ENCODE measurements at regions not wholly inside any gene's neighbourhood (a gene's known extent, or its start where the extent isn't known, plus 50 kb on each side); places are given as distances from the start of the nearest gene placed in this dataset.
"Not testable (repeated sequence)": the region's sequence is repeated elsewhere in the genome, so short reads cannot be mapped to it uniquely, and the experiment has no call there.

DNA sequence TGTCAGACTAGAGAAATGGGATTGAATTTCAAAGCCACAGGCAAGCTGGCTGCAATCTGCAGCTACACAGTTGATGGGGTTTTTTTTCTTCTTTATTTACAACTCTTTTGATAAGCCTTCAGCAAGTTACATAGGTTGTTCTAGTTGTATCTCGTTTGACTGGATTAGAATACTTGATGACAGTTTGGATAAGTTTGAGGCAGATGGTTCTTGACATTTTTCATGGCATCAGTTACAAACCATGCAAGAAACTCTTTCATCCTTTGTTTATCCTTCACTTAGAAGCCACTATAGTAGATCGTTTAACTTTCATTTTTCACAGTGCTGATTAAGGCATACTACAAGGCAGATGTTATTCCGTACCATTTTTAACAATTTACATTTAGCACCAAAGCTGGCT lies 238.9 kb downstream of the TOX3 start:
- no peak for DNase-seq

DNA sequence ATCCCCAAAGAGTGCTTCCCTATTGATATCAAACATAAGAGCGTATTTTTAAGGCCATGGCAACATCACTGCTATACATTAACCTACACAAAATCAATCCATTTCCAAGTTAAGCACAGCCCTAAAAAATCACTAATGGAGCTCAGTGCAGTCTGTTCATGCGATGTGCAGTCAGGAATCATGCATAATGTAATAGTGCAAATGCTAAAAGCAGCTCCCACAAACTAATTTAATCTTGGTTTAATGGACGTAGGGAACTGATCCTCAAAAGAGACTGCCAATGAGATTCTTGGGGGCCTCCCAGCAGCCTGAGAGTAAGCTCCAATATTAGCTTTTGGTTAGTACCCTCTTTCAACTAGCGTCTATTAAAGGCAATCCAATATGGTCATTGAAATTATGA lies 245.9 kb downstream of the TOX3 start:
- DNase-seq = no peak

DNA sequence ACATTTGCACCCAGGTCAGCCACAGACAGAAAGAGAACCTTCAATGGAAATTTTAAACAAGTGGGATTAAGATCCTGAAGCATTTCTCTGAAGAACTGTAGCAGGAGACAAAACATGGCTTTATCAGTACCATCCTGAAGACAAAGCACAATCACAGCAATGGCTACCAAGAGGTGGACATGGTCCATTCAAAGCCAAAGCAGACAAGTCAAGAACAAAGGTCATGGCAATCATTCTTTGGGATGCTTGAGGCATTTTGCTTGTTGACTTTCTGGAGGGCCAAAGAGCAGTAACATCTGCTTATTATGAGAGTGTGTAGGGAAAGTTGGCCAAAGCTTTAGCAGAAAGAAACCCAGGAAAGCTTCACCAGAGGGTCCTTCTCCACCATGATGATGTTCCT lies 248.2 kb downstream of the TOX3 start:
- DNase-seq = no peak

DNA sequence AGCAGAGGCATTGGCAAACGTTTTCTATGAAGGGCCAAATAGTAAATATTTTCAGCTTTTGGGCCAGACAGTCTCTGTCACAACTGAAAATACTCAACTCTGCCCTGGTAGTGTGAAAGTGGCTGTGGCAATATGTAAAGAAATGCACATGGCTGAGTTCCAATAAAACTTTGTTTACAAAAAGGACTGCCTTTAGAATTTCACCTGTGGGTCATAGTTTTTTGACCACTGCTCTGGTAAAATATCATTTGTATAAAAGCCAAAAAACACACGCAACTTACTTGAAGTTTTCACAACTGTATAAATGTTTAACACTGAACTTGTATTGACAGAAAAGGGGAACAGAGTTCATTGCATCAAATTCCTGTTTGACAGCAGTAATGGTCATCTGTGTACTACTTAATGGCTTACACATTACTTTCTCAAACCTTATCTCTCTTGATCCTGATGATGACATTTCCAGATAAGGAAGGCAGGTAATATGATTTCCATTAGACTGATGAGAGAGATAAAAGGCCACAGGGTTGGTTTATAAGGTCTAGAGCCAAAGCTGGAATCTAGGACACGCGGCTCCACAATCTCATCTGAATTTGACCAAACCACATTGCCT lies 250.1 kb downstream of the TOX3 start:
- not testable (repeated sequence) for DNase-seq

DNA sequence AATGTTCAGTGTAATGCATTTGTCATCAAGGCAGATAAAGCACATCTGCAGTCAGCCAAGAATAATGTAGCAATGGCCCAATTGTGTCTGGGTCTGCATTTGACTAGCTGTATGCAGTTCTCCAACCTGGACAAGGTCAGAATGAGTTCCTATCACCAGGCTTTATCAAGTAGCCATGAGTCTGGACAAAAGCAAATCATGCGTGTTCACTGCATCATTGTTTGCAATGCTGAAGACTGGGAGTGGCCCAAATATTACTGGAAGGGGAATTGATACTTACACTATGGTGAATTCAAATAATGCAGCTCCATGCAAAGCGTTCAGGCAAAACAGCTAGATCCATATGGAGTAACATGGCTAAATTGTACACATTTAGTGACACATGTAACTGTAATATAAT lies 250.9 kb downstream of the TOX3 start:
- no peak for DNase-seq

DNA sequence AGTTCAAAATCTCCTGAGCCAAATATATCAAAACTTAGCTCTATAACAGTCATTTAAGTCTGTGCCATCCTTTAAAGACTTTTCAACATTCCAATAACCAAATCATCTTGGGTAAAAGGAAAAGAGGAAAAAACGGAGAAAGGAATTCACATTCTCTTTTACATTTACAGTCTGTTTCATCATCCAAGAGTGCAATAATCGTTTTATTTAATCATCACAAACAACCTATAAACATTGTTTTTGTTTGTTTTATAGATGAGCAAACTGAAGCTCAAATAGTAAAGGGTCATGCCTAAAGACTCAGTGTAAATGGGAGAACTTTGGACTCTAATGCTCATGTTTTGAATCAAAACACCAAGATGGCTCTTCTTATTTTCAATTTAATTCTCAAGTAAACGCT lies 252.3 kb downstream of the TOX3 start:
- DNase-seq = no peak

DNA sequence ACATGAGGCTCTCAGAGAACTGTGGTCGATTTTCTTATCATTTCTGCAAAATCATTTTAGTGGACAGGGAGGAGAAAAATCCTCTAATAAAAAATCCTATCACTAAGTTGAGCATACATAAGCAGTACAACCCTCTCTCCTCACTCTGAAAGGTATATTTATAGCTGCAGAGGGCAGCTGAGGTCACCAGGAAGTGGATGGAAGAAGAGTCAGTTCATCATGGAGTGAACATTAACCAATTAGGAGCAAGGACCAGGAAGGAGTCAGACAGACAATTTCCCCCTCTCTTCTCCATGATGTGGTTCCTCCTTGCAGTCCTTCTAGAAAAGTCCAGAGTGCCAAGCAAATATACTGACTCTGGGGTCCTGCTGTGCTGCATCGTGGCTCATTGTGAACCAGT lies 253.7 kb downstream of the TOX3 start:
- DNase-seq = no peak

DNA sequence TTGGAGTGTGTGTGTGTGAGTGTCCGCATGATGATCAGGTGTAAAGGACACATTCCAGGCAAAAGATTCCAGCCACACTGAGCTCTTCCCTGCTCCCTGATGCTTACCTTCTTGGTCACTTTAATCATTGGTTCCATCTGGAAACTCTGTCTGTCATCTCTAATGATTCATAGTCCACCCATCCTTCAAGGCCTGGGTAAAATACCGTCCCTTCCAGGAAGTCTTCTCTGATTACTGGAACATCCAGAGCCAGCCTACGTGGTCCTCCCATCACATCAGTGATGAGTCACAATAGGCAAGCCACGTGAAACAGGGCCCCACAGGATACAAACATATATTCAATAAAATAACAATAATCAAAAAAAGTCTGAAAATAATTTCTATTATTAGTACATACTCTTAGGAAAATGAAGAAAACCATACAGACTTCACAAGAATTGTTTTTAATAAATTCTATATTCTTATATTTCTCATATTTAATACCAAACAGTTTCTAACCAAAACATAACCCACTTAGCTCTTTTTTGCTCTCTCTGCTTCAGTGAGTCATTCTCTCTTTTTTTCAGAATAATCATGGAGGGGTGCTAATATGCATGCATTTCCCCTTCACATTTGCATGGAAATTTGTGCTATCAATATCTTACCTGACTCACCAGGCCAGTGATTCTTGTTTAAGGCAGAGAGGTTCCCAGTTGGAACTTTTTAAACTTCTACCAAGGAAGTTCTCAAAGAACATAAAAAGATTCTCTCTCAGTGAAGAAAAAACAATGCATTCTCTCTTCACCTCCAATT lies 263.2 kb downstream of the TOX3 start:
- no peak for DNase-seq

DNA sequence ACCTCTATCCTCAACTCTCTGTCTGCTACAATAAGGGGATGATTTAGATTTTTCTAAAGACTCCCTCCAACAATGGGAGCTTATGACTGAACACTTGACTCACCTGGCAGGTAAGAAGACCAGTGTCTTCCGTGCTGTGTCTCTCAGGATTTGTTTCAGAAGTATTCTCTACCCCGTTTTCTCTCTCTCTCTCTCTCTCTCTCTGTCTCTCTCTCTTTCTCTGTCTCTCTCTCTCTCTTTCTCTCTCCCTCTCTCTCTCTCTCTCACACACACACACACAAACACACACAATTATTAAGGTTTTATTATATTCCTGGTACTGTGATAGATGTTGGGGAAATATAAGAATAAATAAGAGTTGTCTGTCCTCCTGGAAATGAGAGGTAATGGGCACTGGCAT lies 263.9 kb downstream of the TOX3 start:
- DNase-seq = no peak

DNA sequence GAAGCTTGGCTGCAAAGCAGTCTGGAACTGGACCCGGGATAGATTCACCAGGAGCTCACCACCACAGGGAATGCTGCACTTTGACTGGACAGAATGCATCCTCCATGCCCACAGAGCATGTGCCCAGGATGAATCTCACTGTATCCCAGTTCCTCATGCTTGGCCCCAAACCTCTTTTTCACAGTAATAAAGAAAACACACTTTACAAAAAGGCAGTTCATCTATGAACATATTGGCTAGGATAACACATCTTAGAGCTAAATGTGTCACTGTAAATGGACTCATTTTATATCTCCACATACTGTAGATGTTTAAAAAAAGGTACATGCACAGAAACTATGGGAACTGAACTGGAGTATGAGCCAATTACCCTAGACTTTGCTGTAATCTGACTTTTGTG lies 266.9 kb downstream of the TOX3 start:
- no peak for DNase-seq

DNA sequence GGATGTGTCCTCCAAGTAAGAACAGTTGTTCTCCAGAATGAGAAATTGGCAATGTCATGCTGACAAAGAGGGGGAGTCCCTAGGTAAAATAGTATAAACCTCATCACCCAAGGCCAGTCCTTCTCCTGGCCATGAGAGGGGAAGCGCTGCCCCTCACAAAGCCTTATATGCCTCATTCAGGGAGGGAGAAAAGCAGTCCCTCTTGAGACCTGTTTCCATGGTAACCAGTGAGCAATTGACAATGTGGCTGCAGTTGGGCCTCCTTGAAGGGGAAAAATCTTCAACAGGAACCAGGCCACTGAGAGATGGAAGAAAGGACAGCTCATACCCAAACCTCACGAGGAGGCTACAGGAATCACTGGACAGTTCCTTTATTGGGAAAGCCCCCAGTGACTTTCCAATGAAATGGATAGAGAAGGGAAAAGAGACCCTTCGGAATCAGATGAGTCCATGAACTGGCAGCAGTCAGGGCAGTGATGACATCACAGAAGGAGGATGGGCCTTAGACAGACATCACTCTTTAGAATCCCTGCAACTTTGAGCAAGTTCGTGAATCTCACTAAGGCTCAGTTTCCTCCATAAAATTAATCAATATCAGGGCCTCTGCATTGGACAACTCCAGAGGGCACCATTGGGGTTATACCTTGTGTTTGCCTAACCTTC lies 275.7 kb downstream of the TOX3 start:
- DNase-seq = no peak

DNA sequence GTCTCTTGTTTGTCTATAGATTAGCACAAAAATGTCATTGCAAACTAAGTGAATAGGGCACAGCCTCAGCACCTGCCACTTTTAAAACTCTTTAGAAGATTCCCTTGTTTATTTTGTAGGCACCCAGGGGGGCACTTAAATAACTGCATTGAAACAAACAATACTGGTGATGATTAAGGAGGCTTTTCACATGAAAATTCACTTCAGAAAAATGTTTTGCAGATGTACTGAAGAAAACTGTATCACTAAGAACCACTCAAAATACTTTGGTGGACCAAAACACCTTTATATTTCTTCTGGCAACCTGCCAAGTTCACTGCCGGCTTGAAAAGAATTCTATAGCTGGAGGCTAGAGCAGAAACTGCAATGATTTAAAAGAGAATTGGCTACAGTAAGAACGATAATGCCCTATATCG lies 281.5 kb downstream of the TOX3 start:
- DNase-seq = no peak

DNA sequence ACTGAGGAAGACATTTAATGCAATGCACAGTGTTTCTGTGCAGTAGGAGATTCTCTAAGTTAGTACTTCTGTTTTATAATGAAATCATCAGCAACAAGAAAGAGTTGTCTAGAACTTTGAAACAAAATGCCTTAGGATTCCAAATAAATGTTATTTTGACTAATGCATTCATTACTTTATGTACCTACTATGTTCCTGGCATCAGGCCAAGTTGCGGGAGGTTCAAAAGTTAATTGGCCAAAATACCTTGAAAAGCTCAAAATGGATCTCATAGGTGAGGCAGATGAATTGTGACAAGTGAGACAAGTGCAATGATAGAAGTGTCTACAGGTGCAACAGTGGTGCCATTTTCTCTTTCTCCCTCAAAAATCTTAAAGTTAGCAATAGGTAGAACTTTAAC lies 289.4 kb downstream of the TOX3 start:
- DNase-seq = no peak

DNA sequence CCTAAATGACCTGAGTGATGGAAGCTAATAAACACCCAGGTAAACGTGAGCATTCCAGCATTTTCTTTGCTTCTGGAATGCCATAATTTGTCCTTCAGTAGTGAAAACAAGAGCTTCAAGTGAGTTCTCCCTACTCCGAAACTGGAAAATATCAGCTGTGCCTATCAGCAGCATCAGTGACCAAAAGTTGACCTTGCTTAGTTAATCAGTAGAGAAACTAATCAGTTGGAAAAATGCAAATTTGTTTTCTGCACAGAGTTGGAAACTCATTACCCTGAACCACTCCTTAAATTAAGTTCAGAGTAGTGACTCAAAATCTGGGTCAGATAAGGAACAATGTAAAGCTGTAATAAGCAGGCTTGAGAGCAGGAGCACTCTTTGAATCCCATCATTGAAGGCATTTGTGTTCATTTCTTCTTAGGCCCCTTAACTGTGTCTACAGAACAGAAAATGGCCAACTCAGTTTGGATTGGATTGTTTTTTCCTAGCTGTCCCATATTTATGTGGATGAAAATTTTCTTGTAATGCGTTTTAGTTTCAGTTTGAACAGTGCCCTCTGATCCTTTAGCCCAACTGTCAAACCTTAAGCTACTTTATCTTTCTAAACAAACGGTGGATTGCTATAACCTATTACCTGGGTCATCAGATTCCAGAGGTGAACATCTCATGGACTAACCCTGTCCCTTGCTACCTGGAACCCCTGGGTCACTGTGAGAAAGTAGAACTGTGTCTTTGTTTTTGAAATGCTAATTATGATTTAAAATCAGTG lies 290.4 kb downstream of the TOX3 start:
- no peak for DNase-seq

DNA sequence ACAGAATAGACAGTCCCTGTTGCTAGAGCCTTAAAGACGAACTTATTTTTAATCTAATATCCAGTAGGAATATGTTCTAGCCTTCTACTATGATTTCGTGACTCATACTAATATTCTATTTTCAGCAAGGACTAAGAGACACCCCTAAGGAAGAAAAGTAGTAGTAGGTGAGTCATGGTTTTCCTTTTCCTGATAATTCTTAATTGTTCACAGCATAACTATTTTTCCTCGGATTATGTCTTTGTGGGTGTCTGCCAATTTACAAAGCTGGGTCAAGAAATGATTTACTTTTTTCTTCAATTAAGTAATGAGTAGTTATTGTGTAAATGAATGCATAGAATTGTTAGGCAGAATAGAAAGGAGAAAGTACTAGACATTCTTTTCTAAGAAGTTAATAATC lies 292.2 kb downstream of the TOX3 start:
- DNase-seq = no peak

DNA sequence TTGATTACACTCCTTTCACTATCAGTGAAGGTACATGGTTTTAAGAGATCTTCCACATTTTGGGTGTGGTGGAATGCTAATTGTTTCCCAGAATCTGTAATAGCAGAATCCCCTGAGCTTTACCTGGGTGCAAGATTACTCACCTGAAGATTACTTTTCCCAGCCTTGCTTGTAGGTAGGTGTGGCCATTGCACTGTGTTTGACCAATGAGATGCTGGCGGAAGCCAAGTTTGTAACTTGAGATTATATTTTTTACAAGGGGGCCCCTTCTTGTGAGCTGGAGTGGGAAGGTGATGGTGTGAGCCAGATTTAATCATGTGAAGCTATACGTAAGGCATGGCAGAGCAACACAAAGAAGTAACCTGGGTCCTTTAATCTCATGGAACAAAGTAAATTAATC lies 294.3 kb downstream of the TOX3 start:
- DNase-seq = no peak

DNA sequence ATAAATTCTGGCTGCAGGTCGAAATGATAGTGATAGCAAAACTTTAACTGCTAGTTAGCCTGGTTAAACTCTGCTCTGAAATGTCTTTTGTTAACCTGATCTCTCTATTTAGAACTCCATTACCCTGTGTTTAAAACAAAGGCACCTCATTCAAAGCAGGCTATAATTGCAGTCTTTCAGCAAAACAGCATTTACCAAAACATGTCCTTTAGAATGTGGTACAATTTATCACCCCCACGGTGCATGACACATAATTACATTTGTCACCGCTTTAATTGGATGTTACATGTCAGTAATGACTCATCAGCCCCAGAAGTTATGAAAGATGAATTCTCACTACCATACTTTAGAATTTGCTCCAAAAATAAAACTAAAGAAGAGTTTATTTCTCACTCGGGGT lies 295.4 kb downstream of the TOX3 start:
- no peak for DNase-seq

DNA sequence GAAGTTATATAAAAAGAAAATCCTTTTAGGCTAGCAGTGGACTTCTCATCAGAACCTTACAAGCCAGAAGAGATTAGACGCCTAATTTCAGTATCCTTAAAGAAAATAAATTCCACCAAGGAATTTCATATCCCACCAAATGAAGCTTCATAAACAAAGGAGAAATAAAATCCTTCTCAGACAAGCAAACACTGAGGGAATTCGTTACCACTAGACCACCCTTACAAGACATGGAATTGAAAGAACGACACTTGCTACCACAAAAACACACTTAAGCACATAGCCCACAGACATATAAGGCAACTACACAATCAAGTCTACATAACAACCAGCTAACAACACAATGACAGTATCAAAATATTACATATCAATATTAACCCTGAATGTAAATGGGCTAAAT lies 299.2 kb downstream of the TOX3 start:
- no peak for DNase-seq

DNA sequence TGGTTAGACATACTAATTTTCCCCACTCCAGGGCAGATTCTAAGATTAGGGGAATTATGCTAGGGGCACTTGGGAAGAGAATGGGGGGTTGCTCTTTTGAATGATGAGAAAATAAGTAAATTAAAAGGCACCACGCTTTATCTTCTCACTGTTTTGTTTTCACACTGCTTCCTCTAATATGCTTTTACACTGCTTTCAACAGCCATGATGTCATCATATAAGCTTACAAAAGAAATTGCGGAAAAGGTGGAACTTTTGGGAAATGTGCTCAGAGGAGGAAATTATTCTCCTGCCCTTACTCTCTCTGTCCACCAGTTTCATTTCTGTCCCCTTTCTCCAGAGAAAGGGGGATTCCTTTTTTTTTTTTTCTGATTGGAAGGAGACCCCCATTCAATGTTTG lies 308.2 kb downstream of the TOX3 start:
- DNase-seq = no peak

DNA sequence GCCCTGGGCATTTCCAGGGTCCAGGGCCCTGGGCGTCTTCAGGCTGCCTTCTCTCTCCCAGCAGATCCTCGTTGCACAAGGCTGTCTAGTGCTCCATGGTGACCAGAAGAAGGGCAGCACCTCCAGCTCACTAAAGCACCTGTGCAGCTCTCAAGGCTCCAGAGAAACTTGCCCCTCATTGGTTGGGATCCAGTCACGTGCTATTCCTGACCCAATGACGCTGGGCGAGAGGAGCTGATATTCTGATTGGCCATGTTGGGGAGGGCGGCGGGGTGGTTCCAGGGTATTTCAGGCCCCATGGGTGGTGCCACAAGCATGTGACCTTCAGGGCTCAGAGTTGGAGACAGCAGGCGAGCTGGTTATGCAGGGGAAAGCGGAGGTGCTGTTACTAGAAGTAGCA lies 309.1 kb downstream of the TOX3 start:
- no peak for DNase-seq

DNA sequence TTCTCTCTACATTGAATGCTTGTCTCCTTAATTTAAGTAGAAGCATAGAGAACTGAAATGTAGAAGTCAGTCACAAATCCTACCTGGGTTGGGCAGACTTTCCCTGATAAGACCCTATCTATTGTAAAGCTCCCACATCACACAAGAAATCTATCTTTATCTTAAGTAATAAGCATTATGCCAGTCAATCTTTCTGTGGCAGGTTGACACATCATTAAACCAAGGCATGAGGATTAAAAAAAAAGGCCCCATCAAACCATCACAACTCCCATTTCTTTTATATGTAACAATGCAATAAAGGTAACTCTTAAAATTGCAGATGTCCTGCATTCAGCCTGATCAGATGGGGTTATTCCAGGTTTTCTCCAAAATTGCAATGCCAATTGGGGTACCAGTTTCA lies 311.8 kb downstream of the TOX3 start:
- DNase-seq = no peak

DNA sequence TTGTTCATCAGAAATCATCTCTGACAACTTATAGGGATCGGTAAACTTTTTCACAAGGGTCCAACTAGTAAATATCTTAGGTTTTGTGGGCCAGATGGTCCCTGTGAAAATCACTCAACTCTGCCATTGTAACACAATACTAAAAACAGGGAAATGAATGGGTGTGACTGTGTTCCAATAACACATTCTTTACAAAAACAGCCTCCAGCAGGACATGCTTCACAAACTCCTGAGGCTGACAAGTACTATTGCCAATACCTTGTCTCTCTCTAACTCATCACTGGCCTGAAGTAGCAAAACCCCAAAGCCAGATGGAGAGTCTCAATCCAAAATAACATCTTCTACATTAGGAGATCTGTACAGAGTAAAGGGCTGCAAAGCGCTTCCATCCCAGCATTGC lies 312.3 kb downstream of the TOX3 start:
- no peak for DNase-seq

DNA sequence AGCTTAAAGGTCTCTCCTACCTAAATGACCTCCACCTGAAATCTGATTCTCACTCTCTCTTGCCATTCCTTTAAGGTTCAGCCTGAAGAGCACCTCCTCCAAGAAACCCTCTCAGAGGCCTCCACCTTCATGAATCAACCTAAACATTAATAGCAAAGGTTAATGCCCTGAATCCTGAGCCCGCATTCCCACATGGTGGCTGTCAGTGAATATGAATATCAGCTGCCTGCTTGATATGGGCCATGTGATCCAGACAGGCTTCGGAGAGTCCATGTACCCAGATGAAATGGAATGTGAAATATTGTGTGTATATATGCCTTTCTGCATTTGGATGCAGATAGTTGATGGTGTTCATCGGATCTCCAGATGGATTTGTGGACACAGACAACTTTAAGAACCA lies 317.5 kb downstream of the TOX3 start:
- no peak for DNase-seq

DNA sequence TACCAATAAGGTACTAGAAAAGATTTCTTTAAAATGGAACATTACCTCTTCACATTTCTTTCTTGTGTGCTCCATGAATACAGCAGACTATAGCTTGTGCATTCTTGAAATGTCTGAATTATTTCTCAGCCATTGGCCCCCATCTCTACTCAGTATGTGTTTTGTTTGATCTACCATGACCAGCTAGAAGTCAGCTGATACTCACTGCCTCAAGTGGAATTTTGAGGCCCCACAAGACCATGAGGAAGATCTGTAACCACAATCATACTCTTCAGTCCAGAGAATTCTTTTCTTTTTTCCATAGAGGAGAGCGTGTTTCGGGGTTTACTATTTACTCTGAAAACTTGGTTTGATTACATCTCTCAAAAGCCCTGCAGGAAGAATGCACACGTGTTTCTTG lies 319.1 kb downstream of the TOX3 start:
- no peak for DNase-seq
